ENCODE measurements at regions not wholly inside any gene's neighbourhood (a gene's known extent, or its start where the extent isn't known, plus 50 kb on each side); places are given as distances from the start of the nearest gene placed in this dataset.

- Histone ChIP-seq H3K9me2 (replicated peaks; ENCODE audit: low read length) (no peaks in the 10 kb centered on the region), H3F3A (ENCODE audit: low read length, unreplicated experiment) (no peaks in the 10 kb centered on the region), H3K27ac (ENCODE audit: low read length) (no peak overlapping the region), H3K9me3 (ENCODE audit: low read length) (no peaks in the 10 kb centered on the region), H3K27me3 (ENCODE audit: low read length) (no peaks in the 10 kb centered on the region; the same call in 1 of the 2 replicates), H3K36me3 (ENCODE audit: low read depth, low read length) (no peaks in the 10 kb centered on the region), H3K9ac (ENCODE audit: low read length) (no peak overlapping the region), H3K79me2 (ENCODE audit: low read length) (no peaks in the 10 kb centered on the region), H3K4me3 (ENCODE audit: low read length) (no peak overlapping the region), H3K4me1 (ENCODE audit: insufficient read depth, low read length) (no peaks in the 10 kb centered on the region), H3K4me2 (ENCODE audit: low read length) (no peak overlapping the region), H4K20me1 (ENCODE audit: low read length) (no peaks in the 10 kb centered on the region), H2AFZ (ENCODE audit: low read length) (no peak overlapping the region)
- ATAC-seq, result no peak
- ChIA-PET POLR2A (ENCODE audit: unreplicated experiment) (no interaction called here), CTCF (no interaction called here)
- no peak for DNase-seq
- no TSS peak for BruUV-seq (replicated peaks)
- intact Hi-C loops (cut with micrococcal nuclease), result no loop called here
- no peak for TF ChIP-seq EZH2 (IDR thresholded peaks at IDR 0.05; ENCODE audit: low read length, unreplicated experiment)
- TF ChIP-seq CTCF (conservative IDR thresholded peaks at IDR 0.05; ENCODE audit: low read depth, low read length), result no peak
- no peak for TF ChIP-seq EZH2phosphoT487 (IDR thresholded peaks at IDR 0.05; ENCODE audit: borderline replicate concordance, low read length)
These were observed 321.3 kb downstream of the DHX35 start for GRCh38 chr20:39283464-39283863.

- Histone ChIP-seq H3K4me2 (ENCODE audit: low read length) (no peak overlapping the region), H3K36me3 (ENCODE audit: low read depth, low read length) (no peaks in the 10 kb centered on the region), H3K4me3 (ENCODE audit: low read length) (no peak overlapping the region), H3K27ac (ENCODE audit: low read length) (no peak overlapping the region), H4K20me1 (ENCODE audit: low read length) (no peaks in the 10 kb centered on the region), H3F3A (ENCODE audit: low read length, unreplicated experiment) (no peaks in the 10 kb centered on the region), H3K9me2 (replicated peaks; ENCODE audit: low read length) (no peaks in the 10 kb centered on the region), H3K27me3 (ENCODE audit: low read length) (no peaks in the 10 kb centered on the region; the same call in 1 of the 2 replicates), H2AFZ (ENCODE audit: low read length) (no peak overlapping the region), H3K9me3 (ENCODE audit: low read length) (no peaks in the 10 kb centered on the region), H3K4me1 (ENCODE audit: insufficient read depth, low read length) (no peaks in the 10 kb centered on the region), H3K9ac (ENCODE audit: low read length) (no peak overlapping the region), H3K79me2 (ENCODE audit: low read length) (no peaks in the 10 kb centered on the region)
- ChIA-PET POLR2A (ENCODE audit: unreplicated experiment) (no interaction called here), CTCF (no interaction called here)
- intact Hi-C loops (cut with micrococcal nuclease), result no loop called here
- no peak for ATAC-seq
- no TSS peak for BruUV-seq (replicated peaks)
- no peak for DNase-seq
- TF ChIP-seq CTCF (conservative IDR thresholded peaks at IDR 0.05; ENCODE audit: low read depth, low read length) (no peak), EZH2 (IDR thresholded peaks at IDR 0.05; ENCODE audit: low read length, unreplicated experiment) (no peak), EZH2phosphoT487 (IDR thresholded peaks at IDR 0.05; ENCODE audit: borderline replicate concordance, low read length) (no peak)
These were observed 320.5 kb downstream of the DHX35 start for GRCh38 chr20:39282619-39283092.

DNA sequence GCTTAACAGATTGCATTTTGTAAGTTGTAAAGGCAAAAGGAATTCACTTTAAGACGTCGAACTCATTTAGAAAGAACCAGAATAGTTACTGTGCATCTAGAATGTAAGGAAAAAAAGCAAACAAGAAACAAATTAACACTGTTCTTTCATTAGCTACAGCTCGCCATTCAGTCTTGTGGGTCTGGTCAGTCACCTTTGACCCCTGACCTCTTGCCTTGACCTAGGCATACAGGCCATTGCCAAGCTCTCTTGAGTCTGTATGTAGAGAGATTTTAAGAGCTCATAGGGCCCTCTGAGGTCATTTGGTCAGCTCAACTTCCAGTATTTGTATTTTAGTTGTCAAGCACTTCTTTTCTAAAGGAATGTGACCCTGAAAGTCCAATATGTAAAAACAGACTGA is 318.7 kb downstream of the DHX35 start:
- Histone ChIP-seq H3K4me1 (ENCODE audit: insufficient read depth, low read length) (no peaks in the 10 kb centered on the region), H3K4me2 (ENCODE audit: low read length) (no peak overlapping the region), H3K9ac (ENCODE audit: low read length) (no peak overlapping the region), H3F3A (ENCODE audit: low read length, unreplicated experiment) (no peaks in the 10 kb centered on the region), H3K9me2 (replicated peaks; ENCODE audit: low read length) (no peaks in the 10 kb centered on the region), H2AFZ (ENCODE audit: low read length) (no peak overlapping the region), H3K27me3 (ENCODE audit: low read length) (no peaks in the 10 kb centered on the region; the same call in 1 of the 2 replicates), H3K9me3 (ENCODE audit: low read length) (no peaks in the 10 kb centered on the region), H3K4me3 (ENCODE audit: low read length) (no peak overlapping the region), H4K20me1 (ENCODE audit: low read length) (no peaks in the 10 kb centered on the region), H3K36me3 (ENCODE audit: low read depth, low read length) (no peaks in the 10 kb centered on the region), H3K27ac (ENCODE audit: low read length) (no peak overlapping the region), H3K79me2 (ENCODE audit: low read length) (no peaks in the 10 kb centered on the region)
- ChIA-PET POLR2A (ENCODE audit: unreplicated experiment) (no interaction called here), CTCF (interaction anchor here (0.6 kb wide), 1 partner anchor 105 kb away, joined by 3 read pairs; no protein-coding TSS in a partner anchor)
- intact Hi-C loops (cut with micrococcal nuclease), result no loop called here
- DNase-seq (no peak), ATAC-seq (no peak)
- TF ChIP-seq EZH2phosphoT487 (IDR thresholded peaks at IDR 0.05; ENCODE audit: borderline replicate concordance, low read length) (no peak), EZH2 (IDR thresholded peaks at IDR 0.05; ENCODE audit: low read length, unreplicated experiment) (no peak), CTCF (conservative IDR thresholded peaks at IDR 0.05; ENCODE audit: low read depth, low read length) (no peak)
- no TSS peak for BruUV-seq (replicated peaks)
